Kidney epithelial cell (primary cell): ENCODE measurements at regions not wholly inside any gene's neighbourhood (a gene's known extent, or its start where the extent isn't known, plus 50 kb on each side); places are given as distances from the start of the nearest gene placed in this dataset.
"Not testable (repeated sequence)": the region's sequence is repeated elsewhere in the genome, so short reads cannot be mapped to it uniquely, and the experiment has no call there.

Experiments used
- DNase-seq: peaks from one replicate; pipeline ENCODE4 v3.0.0-alpha.2; 2010; ENCODE audit warnings: low read depth
- H3K27me3 ChIP-seq: 2 replicates; pipeline ENCODE4 v1.6.0; 2011; ENCODE audit warnings: low read length; ENCODE audit not compliant: control insufficient read depth, insufficient read depth
- H3K36me3 ChIP-seq: 2 replicates; pipeline ENCODE4 v1.5.1; 2011; ENCODE audit warnings: low read length; ENCODE audit not compliant: control insufficient read depth, insufficient read depth
- H3K4me3 ChIP-seq: 2 replicates; pipeline ENCODE4 v1.5.1; 2011; ENCODE audit warnings: low read depth, mild to moderate bottlenecking, control low read depth, low read length
- TF ChIP-seq, protein P1 (sequence below): IDR thresholded peaks from 2 replicates; pipeline ENCODE4 v1.5.1; 2011; ENCODE audit warnings: mild to moderate bottlenecking, moderate library complexity, low read length, control low read depth, inconsistent platforms; ENCODE audit not compliant: insufficient read depth, poor library complexity, severe bottlenecking

DNA sequence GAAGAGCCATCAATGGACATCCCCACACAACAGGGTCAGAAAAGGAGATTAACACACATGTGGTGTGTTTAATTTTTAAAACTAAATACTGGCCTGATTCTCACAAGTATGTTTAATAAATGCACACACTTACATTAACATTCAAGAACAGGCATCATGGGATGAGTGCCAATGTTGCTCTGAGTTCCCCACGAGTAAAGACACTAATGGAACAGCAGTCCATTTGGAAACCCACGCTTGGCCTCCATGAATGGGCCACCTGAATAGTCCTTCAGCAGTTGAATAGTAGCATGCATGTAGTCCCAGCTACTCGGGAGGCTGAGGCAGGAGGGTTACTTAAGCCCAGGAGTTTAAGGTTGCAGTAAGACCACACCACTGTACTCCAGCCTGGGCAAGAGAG lies 195.2 kb upstream of the IPO5 start:
- H3K4me3 ChIP-seq: no peak overlapping the region
- no peak for DNase-seq
- H3K36me3 ChIP-seq: no peaks in the 10 kb centered on the region
- no peaks in the 10 kb centered on the region for H3K27me3 ChIP-seq
- TF ChIP-seq, protein P1, sequence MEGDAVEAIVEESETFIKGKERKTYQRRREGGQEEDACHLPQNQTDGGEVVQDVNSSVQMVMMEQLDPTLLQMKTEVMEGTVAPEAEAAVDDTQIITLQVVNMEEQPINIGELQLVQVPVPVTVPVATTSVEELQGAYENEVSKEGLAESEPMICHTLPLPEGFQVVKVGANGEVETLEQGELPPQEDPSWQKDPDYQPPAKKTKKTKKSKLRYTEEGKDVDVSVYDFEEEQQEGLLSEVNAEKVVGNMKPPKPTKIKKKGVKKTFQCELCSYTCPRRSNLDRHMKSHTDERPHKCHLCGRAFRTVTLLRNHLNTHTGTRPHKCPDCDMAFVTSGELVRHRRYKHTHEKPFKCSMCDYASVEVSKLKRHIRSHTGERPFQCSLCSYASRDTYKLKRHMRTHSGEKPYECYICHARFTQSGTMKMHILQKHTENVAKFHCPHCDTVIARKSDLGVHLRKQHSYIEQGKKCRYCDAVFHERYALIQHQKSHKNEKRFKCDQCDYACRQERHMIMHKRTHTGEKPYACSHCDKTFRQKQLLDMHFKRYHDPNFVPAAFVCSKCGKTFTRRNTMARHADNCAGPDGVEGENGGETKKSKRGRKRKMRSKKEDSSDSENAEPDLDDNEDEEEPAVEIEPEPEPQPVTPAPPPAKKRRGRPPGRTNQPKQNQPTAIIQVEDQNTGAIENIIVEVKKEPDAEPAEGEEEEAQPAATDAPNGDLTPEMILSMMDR: no peak

DNA sequence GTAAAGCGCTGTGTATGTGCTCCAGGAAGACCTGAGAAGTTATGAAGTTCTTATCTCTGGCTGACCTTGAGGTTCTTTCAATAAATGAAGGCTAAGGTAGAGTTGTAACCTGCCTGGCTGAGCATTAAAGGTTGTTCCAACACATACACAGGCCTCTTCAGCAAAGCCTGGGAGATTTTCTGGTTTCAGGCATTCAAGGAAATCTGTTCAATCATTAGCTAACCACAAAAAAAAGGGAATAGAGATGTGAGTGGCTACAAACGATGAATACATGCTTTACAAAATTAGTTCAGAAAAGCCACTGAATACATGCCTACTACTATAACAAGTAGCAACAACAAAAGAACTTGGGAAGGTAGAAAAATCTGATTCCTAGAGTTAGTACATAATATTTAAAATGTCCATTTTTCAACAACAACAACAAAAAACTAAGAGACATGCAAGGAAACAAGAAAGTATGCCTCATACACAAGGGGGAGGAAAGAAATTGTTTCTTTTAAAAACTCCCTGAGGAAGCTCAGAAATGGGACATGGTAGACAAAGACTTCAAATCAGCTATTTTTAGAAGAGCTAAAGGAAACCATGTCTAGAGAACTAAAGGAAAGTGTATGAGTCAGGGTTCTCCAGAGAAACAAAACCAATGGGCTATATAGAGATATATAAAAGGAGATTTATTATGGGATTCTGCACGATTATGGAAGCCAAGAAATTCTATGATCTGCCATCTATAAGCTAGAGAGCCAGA lies 191.5 kb upstream of the IPO5 start:
- TF ChIP-seq, protein P1: no peak

DNA sequence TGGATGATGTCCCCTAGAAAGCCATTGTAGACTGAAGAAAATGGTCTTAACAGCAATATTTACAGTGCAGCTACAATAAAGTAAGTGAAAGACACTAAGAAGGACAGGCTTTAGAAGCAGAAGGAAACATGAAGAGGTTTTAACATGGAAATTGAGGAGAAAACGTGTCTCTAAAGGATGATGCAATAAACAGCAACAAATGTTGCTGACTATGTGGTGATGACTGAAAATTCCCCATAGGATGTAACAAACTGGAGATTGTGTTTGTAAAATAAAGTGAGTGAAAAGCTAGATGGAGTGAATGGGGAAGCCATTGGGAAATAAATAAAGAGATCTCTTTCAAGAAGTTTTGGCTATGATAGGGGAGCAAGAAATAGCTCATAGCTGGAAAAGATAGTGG lies 186.7 kb upstream of the IPO5 start:
- no peaks in the 10 kb centered on the region for H3K27me3 ChIP-seq
- no peaks in the 10 kb centered on the region for H3K36me3 ChIP-seq
- TF ChIP-seq, protein P1: no peak
- no peak overlapping the region for H3K4me3 ChIP-seq
- no peak for DNase-seq

More for the DNA sequence above, 191.5 kb upstream of the IPO5 start:
- no peak for DNase-seq
- Histone ChIP-seq H3K27me3 (no peaks in the 10 kb centered on the region), H3K36me3 (no peaks in the 10 kb centered on the region), H3K4me3 (no peak overlapping the region)

GRCh38 chr13:97768134-97768533 lies 185.3 kb upstream of the IPO5 start:
- no peak for DNase-seq
- TF ChIP-seq, protein P1: no peak

DNA sequence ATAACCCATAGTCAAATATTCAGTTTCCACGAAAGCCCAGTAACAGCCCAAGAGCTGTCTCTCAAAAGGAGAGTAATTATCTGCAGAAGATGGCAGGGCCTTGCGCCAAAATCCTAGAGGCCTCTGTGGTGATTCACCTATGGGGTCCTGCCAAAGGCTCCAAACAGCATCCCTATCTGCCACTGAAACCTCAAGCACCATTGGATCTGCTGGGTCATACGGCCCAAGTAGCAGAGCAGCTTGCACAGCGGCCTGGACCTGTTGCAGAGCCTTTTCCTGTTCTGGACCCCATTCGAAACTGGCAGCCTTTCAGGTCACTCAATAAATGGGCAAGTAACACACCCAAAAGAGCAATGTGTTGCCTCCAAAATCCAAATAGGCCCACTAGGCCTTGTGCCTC lies 183.2 kb upstream of the IPO5 start:
- DNase-seq, H3K36me3 ChIP-seq, H3K27me3 ChIP-seq, H3K4me3 ChIP-seq: not testable (repeated sequence)

More at GRCh38 chr13:97768134-97768533, 185.3 kb upstream of the IPO5 start:
- Histone ChIP-seq H3K36me3 (no peaks in the 10 kb centered on the region), H3K27me3 (no peaks in the 10 kb centered on the region), H3K4me3 (no peak overlapping the region)

- DNase-seq, H3K27me3 ChIP-seq, H3K4me3 ChIP-seq, H3K36me3 ChIP-seq: not testable (repeated sequence)
These were observed 181.0 kb upstream of the IPO5 start for GRCh38 chr13:97772466-97772865.

- not testable (repeated sequence) for H3K27me3 ChIP-seq, H3K4me3 ChIP-seq, H3K36me3 ChIP-seq, DNase-seq
These were observed 178.9 kb upstream of the IPO5 start for GRCh38 chr13:97774391-97775100.
